Erythroblast (primary cell): ENCODE measurements at regions not wholly inside any gene's neighbourhood (a gene's known extent, or its start where the extent isn't known, plus 50 kb on each side); places are given as distances from the start of the nearest gene placed in this dataset.

ENCODE experiments used
- GATA1 ChIP-seq: IDR thresholded peaks from 2 replicates; pipeline ENCODE4 v1.6.1; 2011; ENCODE audit warnings: low read depth, mild to moderate bottlenecking, control low read depth, low read length, moderate library complexity
- POLR2A ChIP-seq: IDR thresholded peaks from 2 replicates; pipeline ENCODE4 v1.6.1; 2011; ENCODE audit warnings: mild to moderate bottlenecking, low read length

DNA sequence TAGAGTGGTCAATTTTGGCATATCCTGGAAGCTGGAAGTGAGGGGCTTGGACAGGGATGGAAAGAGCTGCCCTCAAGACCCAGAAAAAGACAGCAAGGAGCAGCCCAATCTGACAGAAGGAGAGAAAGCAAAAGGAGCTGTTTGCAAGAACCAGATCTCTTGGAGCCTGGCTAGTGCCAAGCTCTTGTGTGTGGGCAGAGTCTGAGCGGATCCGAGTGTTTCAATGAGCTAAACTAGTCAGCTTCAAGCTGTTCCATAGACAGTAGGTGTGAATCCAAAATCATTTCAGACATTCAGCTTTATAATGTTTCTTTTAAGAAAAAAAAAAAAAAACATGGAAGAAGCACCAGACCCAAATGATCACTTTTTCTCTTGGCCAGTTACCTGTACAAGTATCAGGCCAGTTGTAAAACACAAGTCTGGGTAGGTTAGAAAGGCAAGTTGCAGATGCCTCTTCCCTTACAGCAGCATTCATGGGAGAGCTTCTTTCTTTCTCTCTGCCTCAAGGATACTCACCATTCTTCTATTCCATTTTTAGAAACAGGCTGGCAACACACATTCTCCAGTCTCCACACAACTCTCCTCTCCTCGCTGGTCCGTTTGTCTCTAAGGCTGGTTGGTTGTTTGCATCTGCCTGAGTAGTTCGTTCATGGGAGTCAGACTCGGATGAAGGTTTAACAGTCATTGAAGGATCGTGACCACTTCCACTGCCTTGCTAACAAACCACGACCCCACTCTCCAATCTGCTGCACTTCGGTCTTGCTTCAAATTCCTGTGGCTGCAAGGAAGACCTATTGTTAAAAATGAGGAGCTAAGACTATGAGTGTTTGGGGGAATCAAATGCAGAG, 105.2 kb upstream of the GATB start:
- TF ChIP-seq POLR2A (no peak), GATA1 (no peak)
